Muscle layer of colon (tissue), 2 donors: ENCODE measurements at regions not wholly inside any gene's neighbourhood (a gene's known extent, or its start where the extent isn't known, plus 50 kb on each side); places are given as distances from the start of the nearest gene placed in this dataset.

ENCODE experiments used
- H3K27ac ChIP-seq: one replicate; pipeline ENCODE4 v1.7.0; 2013; ENCODE audit warnings: low read depth, mild to moderate bottlenecking, low read length, moderate library complexity
- H3K27me3 ChIP-seq, 2 donors: one replicate each; pipeline ENCODE4 v1.7.0; 2013; ENCODE audit warnings: low read length in 2 of 2, mild to moderate bottlenecking in 2 of 2; ENCODE audit not compliant: insufficient read depth in 2 of 2, control insufficient read depth in 1 of 2
- H3K36me3 ChIP-seq: one replicate; pipeline ENCODE4 v1.7.0; 2013; ENCODE audit warnings: mild to moderate bottlenecking, low read length; ENCODE audit not compliant: insufficient read depth
- H3K4me1 ChIP-seq: one replicate; pipeline ENCODE4 v1.7.0; 2013; ENCODE audit warnings: mild to moderate bottlenecking, low read length; ENCODE audit not compliant: insufficient read depth
- H3K4me3 ChIP-seq, 2 donors: one replicate each; pipeline ENCODE4 v1.7.0; 2013; ENCODE audit warnings: low read length in 2 of 2, low read depth in 1 of 2, mild to moderate bottlenecking in 1 of 2, moderate library complexity in 1 of 2
- H3K9ac ChIP-seq: one replicate; pipeline ENCODE4 v1.7.0; 2013; ENCODE audit warnings: low read length
- H3K9me3 ChIP-seq: one replicate; pipeline ENCODE4 v1.7.0; 2013; ENCODE audit warnings: mild to moderate bottlenecking, low read length
- donor health status: abdominal sarcoma.
- donor health status: Adenocarcinoma of cecum.

GRCh38 chr11:92141725-92142124, 82.9 kb upstream of the FAT3 start:
- Histone ChIP-seq H3K9me3 (no peaks in the 10 kb centered on the region), H3K4me1 (no peaks in the 10 kb centered on the region), H3K27me3 (no peaks in the 10 kb centered on the region), H3K27ac (no peak overlapping the region), H3K9ac (no peak overlapping the region), H3K36me3 (no peaks in the 10 kb centered on the region), H3K4me3 (no peak overlapping the region)

- Histone ChIP-seq H3K9ac (no peak overlapping the region), H3K36me3 (no peaks in the 10 kb centered on the region), H3K27ac (no peak overlapping the region), H3K27me3 (no peaks in the 10 kb centered on the region), H3K4me1 (no peaks in the 10 kb centered on the region), H3K9me3 (no peaks in the 10 kb centered on the region), H3K4me3 (no peak overlapping the region)
These were observed 83.5 kb upstream of the FAT3 start for GRCh38 chr11:92141159-92141558.

GRCh38 chr11:92140021-92140420, 84.6 kb upstream of the FAT3 start:
- no peaks in the 10 kb centered on the region for H3K9me3 ChIP-seq
- no peaks in the 10 kb centered on the region for H3K36me3 ChIP-seq
- H3K4me1 ChIP-seq, result no peaks in the 10 kb centered on the region
- no peak overlapping the region for H3K4me3 ChIP-seq
- H3K27me3 ChIP-seq, result no peaks in the 10 kb centered on the region
- no peak overlapping the region for H3K27ac ChIP-seq
- H3K9ac ChIP-seq, result no peak overlapping the region

GRCh38 chr11:92138296-92138695, 86.3 kb upstream of the FAT3 start:
- no peaks in the 10 kb centered on the region for H3K4me1 ChIP-seq

GRCh38 chr11:92137747-92138146, 86.9 kb upstream of the FAT3 start:
- Histone ChIP-seq H3K36me3 (no peaks in the 10 kb centered on the region), H3K4me3 (no peak overlapping the region), H3K9me3 (no peaks in the 10 kb centered on the region), H3K27ac (no peak overlapping the region), H3K27me3 (no peaks in the 10 kb centered on the region), H3K9ac (no peak overlapping the region), H3K4me1 (no peaks in the 10 kb centered on the region)

More at GRCh38 chr11:92138296-92138695, 86.3 kb upstream of the FAT3 start:
- Histone ChIP-seq H3K4me3 (no peak overlapping the region), H3K27ac (no peak overlapping the region), H3K36me3 (no peaks in the 10 kb centered on the region), H3K9me3 (no peaks in the 10 kb centered on the region), H3K9ac (no peak overlapping the region), H3K27me3 (no peaks in the 10 kb centered on the region)

- H3K9ac ChIP-seq, result no peak overlapping the region
- no peaks in the 10 kb centered on the region for H3K27me3 ChIP-seq
- no peak overlapping the region for H3K4me3 ChIP-seq
- no peaks in the 10 kb centered on the region for H3K9me3 ChIP-seq
- no peak overlapping the region for H3K27ac ChIP-seq
- no peaks in the 10 kb centered on the region for H3K36me3 ChIP-seq
- no peaks in the 10 kb centered on the region for H3K4me1 ChIP-seq
These were observed 87.8 kb upstream of the FAT3 start for GRCh38 chr11:92136797-92137196.

GRCh38 chr11:92131289-92131865, 93.2 kb upstream of the FAT3 start:
- H3K9me3 ChIP-seq, result no peaks in the 10 kb centered on the region
- H3K9ac ChIP-seq, result no peak overlapping the region
- H3K4me3 ChIP-seq, result no peak overlapping the region
- no peaks in the 10 kb centered on the region for H3K27me3 ChIP-seq
- H3K36me3 ChIP-seq, result no peaks in the 10 kb centered on the region
- no peak overlapping the region for H3K27ac ChIP-seq
- no peaks in the 10 kb centered on the region for H3K4me1 ChIP-seq

- no peak overlapping the region for H3K9ac ChIP-seq
- no peak overlapping the region for H3K4me3 ChIP-seq
- no peaks in the 10 kb centered on the region for H3K9me3 ChIP-seq
- H3K4me1 ChIP-seq, result no peaks in the 10 kb centered on the region
- H3K27me3 ChIP-seq, result no peaks in the 10 kb centered on the region
- H3K27ac ChIP-seq, result no peak overlapping the region
- H3K36me3 ChIP-seq, result no peaks in the 10 kb centered on the region
These were observed 94.2 kb upstream of the FAT3 start for GRCh38 chr11:92130421-92130831.

GRCh38 chr11:92129811-92130210, 94.8 kb upstream of the FAT3 start:
- no peak overlapping the region for H3K9ac ChIP-seq
- no peaks in the 10 kb centered on the region for H3K27me3 ChIP-seq
- H3K9me3 ChIP-seq, result no peaks in the 10 kb centered on the region
- no peak overlapping the region for H3K27ac ChIP-seq
- no peaks in the 10 kb centered on the region for H3K4me1 ChIP-seq
- H3K36me3 ChIP-seq, result no peaks in the 10 kb centered on the region
- H3K4me3 ChIP-seq, result no peak overlapping the region

- H3K4me1 ChIP-seq, result no peaks in the 10 kb centered on the region
- no peaks in the 10 kb centered on the region for H3K27me3 ChIP-seq
- H3K4me3 ChIP-seq, result no peak overlapping the region
- no peak overlapping the region for H3K9ac ChIP-seq
- H3K36me3 ChIP-seq, result no peaks in the 10 kb centered on the region
- no peaks in the 10 kb centered on the region for H3K9me3 ChIP-seq
- H3K27ac ChIP-seq, result no peak overlapping the region
These were observed 96.6 kb upstream of the FAT3 start for GRCh38 chr11:92128026-92128425.

GRCh38 chr11:92125321-92125720, 99.3 kb upstream of the FAT3 start:
- Histone ChIP-seq H3K9ac (no peak overlapping the region), H3K4me1 (no peaks in the 10 kb centered on the region), H3K27ac (no peak overlapping the region), H3K4me3 (no peak overlapping the region), H3K27me3 (no peaks in the 10 kb centered on the region), H3K9me3 (no peaks in the 10 kb centered on the region), H3K36me3 (no peaks in the 10 kb centered on the region)

GRCh38 chr11:92123540-92123939, 101.1 kb upstream of the FAT3 start:
- no peaks in the 10 kb centered on the region for H3K36me3 ChIP-seq
- H3K9ac ChIP-seq, result no peak overlapping the region
- no peaks in the 10 kb centered on the region for H3K4me1 ChIP-seq
- H3K27ac ChIP-seq, result no peak overlapping the region
- H3K27me3 ChIP-seq, result no peaks in the 10 kb centered on the region
- no peak overlapping the region for H3K4me3 ChIP-seq
- H3K9me3 ChIP-seq, result no peaks in the 10 kb centered on the region
